Esophagus muscularis mucosa (tissue), 4 donors: ENCODE measurements at regions not wholly inside any gene's neighbourhood (a gene's known extent, or its start where the extent isn't known, plus 50 kb on each side); places are given as distances from the start of the nearest gene placed in this dataset.

Experiments
- CTCF ChIP-seq, 3 experiments: fragments of 200-600 bp in 2 of 3; fragments of 450-650 bp in 1 of 3; sonication (generic) in 2 of 3; IDR thresholded peaks; one replicate each; pipeline ENCODE4 v1.5.1; 2017 to 2019; ENCODE audit warnings: antibody characterized with exemption in 3 of 3, mild to moderate bottlenecking in 2 of 3, moderate library complexity in 1 of 3
- EP300 ChIP-seq: sonication (generic); formaldehyde crosslinking; IDR thresholded peaks from one replicate; pipeline ENCODE4 v1.6.1; 2017; ENCODE audit warnings: antibody characterized with exemption
- POLR2A ChIP-seq: fragments of 450-650 bp; IDR thresholded peaks from one replicate; pipeline ENCODE4 v1.6.1; 2017; ENCODE audit warnings: antibody characterized with exemption, moderate library complexity, mild to moderate bottlenecking, low read depth

GRCh38 chr6:12602342-12602741, 114.2 kb upstream of the PHACTR1 start:
- TF ChIP-seq CTCF (IDR thresholded peaks at IDR 0.05) (no peak), POLR2A (no peak), EP300 (no peak)
